Neural cell (in vitro differentiated cells): ENCODE measurements at regions not wholly inside any gene's neighbourhood (a gene's known extent, or its start where the extent isn't known, plus 50 kb on each side); places are given as distances from the start of the nearest gene placed in this dataset.
A peak's percentile ranks its signal among the peaks of the same experiment; 100 is the strongest.

ENCODE experiments used
- H2AFZ ChIP-seq: fragments of 200-600, 300-800 bp; sonication (generic), shearing (Covaris generic); 2 replicates; pipeline ENCODE4 v1.6.0; 2014; ENCODE audit warnings: low read depth, mild to moderate bottlenecking, antibody characterized with exemption, low read length, moderate library complexity
- H3F3A ChIP-seq: fragments of 200-600 bp; shearing (Covaris generic); 2 replicates; pipeline ENCODE4 v1.6.1; 2016; ENCODE audit warnings: mild to moderate bottlenecking, moderate library complexity, mixed read lengths, antibody characterized with exemption, low read length; ENCODE audit not compliant: insufficient read depth, poor library complexity, severe bottlenecking
- H3K27ac ChIP-seq: fragments of 200-600, 300-800 bp; sonication (generic), shearing (Covaris generic); 2 replicates; pipeline ENCODE4 v1.5.1; 2014; ENCODE audit warnings: mild to moderate bottlenecking, low read length, moderate library complexity
- H3K27me3 ChIP-seq: fragments of 300-800, 200-600 bp; sonication (generic), shearing (Covaris generic); 2 replicates; pipeline ENCODE4 v1.6.0; 2014; ENCODE audit warnings: mild to moderate bottlenecking, low read depth, low read length, moderate library complexity; ENCODE audit not compliant: insufficient read depth
- H3K36me3 ChIP-seq: fragments of 300-800, 200-600 bp; sonication (generic), shearing (Covaris generic); 2 replicates; pipeline ENCODE4 v1.5.1; 2014; ENCODE audit warnings: mild to moderate bottlenecking, antibody characterized with exemption, low read length, moderate library complexity; ENCODE audit not compliant: insufficient read depth
- H3K4me2 ChIP-seq: fragments of 300-800, 200-600 bp; sonication (generic), shearing (Covaris generic); 2 replicates; pipeline ENCODE4 v1.6.0; 2014; ENCODE audit warnings: mild to moderate bottlenecking, low read length
- H3K4me3 ChIP-seq: fragments of 300-800, 200-600 bp; sonication (generic), shearing (Covaris generic); 2 replicates; pipeline ENCODE4 v1.5.1; 2014; ENCODE audit warnings: mild to moderate bottlenecking, low read length, moderate library complexity
- H3K79me2 ChIP-seq: fragments of 200-600 bp; shearing (Covaris generic); replicated peaks from 2 replicates; pipeline ENCODE4 v1.6.0; 2014; ENCODE audit warnings: mild to moderate bottlenecking, low read length, moderate library complexity; ENCODE audit not compliant: insufficient read depth
- H3K9ac ChIP-seq: fragments of 300-800, 200-600 bp; sonication (generic), shearing (Covaris generic); 2 replicates; pipeline ENCODE4 v1.6.1; 2016; ENCODE audit warnings: mild to moderate bottlenecking, low read length, mixed read lengths
- H3K9me2 ChIP-seq: fragments of 200-600 bp; shearing (Covaris generic); 2 replicates; pipeline ENCODE4 v1.6.1; 2016; ENCODE audit warnings: mild to moderate bottlenecking, low read length, mixed read lengths; ENCODE audit not compliant: insufficient read depth
- H3K9me3 ChIP-seq: fragments of 200-600, 300-800 bp; sonication (generic), shearing (Covaris generic); 2 replicates; pipeline ENCODE4 v1.6.1; 2016; ENCODE audit warnings: mild to moderate bottlenecking, mixed run types, low read length, moderate library complexity, mixed read lengths
- H4K20me1 ChIP-seq: fragments of 200-600 bp; shearing (Covaris generic); 2 replicates; pipeline ENCODE4 v1.6.1; 2016; ENCODE audit warnings: mild to moderate bottlenecking, mixed run types; ENCODE audit not compliant: insufficient read depth
- CTCF ChIP-seq: fragments of 450-650 bp; IDR thresholded peaks from 2 replicates; pipeline ENCODE4 v1.5.1; 2014; ENCODE audit warnings: antibody characterized with exemption, mild to moderate bottlenecking, moderate library complexity; ENCODE audit not compliant: poor library complexity, severe bottlenecking
- EP300 ChIP-seq: fragments of 450-650 bp; conservative IDR thresholded peaks from 2 replicates; pipeline ENCODE4 v1.6.1; 2014; ENCODE audit warnings: antibody characterized with exemption, mild to moderate bottlenecking, moderate library complexity; ENCODE audit not compliant: poor library complexity, severe bottlenecking
- POLR2AphosphoS5 ChIP-seq: IDR thresholded peaks from 2 replicates; pipeline ENCODE4 v1.6.1; 2012
- RAD21 ChIP-seq: fragments of 450-650 bp; conservative IDR thresholded peaks from 2 replicates; pipeline ENCODE4 v1.6.1; 2014; ENCODE audit warnings: antibody characterized with exemption, mild to moderate bottlenecking, moderate library complexity
- REST ChIP-seq: IDR thresholded peaks from 2 replicates; pipeline ENCODE4 v1.6.1; 2012; ENCODE audit warnings: borderline replicate concordance
- SMC3 ChIP-seq: fragments of 450-650 bp; conservative IDR thresholded peaks from 2 replicates; pipeline ENCODE4 v1.6.1; 2014; ENCODE audit warnings: antibody characterized with exemption, mild to moderate bottlenecking, moderate library complexity; ENCODE audit not compliant: poor library complexity

DNA sequence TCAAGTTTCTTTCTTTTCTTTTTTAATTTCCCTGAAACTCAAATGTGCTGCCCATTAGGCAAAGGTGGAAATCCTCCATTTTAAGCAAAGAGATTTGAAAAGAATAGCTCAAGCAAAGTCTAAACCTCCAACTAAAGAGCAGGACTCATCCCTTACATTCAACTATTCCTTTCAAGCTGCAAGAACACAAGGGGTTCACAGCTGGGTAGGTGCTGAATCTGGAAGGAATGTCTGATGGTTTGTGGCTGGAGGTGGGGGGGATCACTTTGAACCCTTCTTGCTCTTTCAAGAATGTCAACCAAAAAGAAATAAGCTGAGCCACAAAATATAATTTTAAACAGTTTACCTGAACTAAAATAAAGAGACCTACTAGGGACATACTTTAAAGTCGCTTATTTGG, 375.7 kb upstream of the CDH10 start:
- H3K79me2 ChIP-seq = no peaks in the 10 kb centered on the region
- no peak overlapping the region for H3K4me2 ChIP-seq
- H3F3A ChIP-seq = no peaks in the 10 kb centered on the region
- H2AFZ ChIP-seq = no peak overlapping the region
- H3K27me3 ChIP-seq = no peaks in the 10 kb centered on the region
- H3K9me2 ChIP-seq = no peaks in the 10 kb centered on the region
- no peak for TF ChIP-seq REST
- H3K27ac ChIP-seq = no peak overlapping the region
- no peaks in the 10 kb centered on the region for H3K36me3 ChIP-seq
- H4K20me1 ChIP-seq = no peaks in the 10 kb centered on the region
- no peak overlapping the region for H3K9ac ChIP-seq
- H3K9me3 ChIP-seq = no peaks in the 10 kb centered on the region
- no peak overlapping the region for H3K4me3 ChIP-seq

GRCh38 chr5:25009063-25009462, 364.3 kb upstream of the CDH10 start:
- Histone ChIP-seq H3K9me2 (no peaks in the 10 kb centered on the region), H4K20me1 (no peaks in the 10 kb centered on the region), H3K79me2 (no peaks in the 10 kb centered on the region), H3K9ac (no peak overlapping the region), H3F3A (no peaks in the 10 kb centered on the region), H3K27me3 (no peaks in the 10 kb centered on the region), H3K36me3 (no peaks in the 10 kb centered on the region), H3K4me2 (no peak overlapping the region), H3K9me3 (no peaks in the 10 kb centered on the region), H2AFZ (no peak overlapping the region), H3K27ac (no peak overlapping the region), H3K4me3 (no peak overlapping the region)
- TF ChIP-seq SMC3 (no peak), EP300 (no peak), POLR2AphosphoS5 (no peak)

- Histone ChIP-seq H3K27ac (no peak overlapping the region), H3K79me2 (no peaks in the 10 kb centered on the region), H4K20me1 (no peaks in the 10 kb centered on the region), H3K9me2 (no peaks in the 10 kb centered on the region), H3K4me3 (no peak overlapping the region), H3K36me3 (no peaks in the 10 kb centered on the region), H3K9me3 (no peaks in the 10 kb centered on the region), H2AFZ (no peak overlapping the region), H3F3A (no peaks in the 10 kb centered on the region), H3K27me3 (no peaks in the 10 kb centered on the region), H3K9ac (no peak overlapping the region), H3K4me2 (no peak overlapping the region)
- TF ChIP-seq CTCF = peak; percentile 21
- peak; percentile 31 for TF ChIP-seq SMC3
- TF ChIP-seq RAD21 = peak; percentile 42
- no peak for TF ChIP-seq POLR2AphosphoS5
Measured at GRCh38 chr5:25006734-25007133, 362.0 kb upstream of the CDH10 start.
